Stimulated activated CD4-positive, alpha-beta T cell treated with anti-CD3 and anti-CD28 coated beads, Interleukin-12 subunit alpha, Interleukin-12 subunit beta, amount 100 ng/mL, for 4 hours (primary cell): ENCODE measurements at regions not wholly inside any gene's neighbourhood (a gene's known extent, or its start where the extent isn't known, plus 50 kb on each side); places are given as distances from the start of the nearest gene placed in this dataset.

Experiments
- DNase-seq: peaks from one replicate; pipeline ENCODE4 v3.0.0-alpha.2; 2020

- DNase-seq = no peak
These were observed 163.2 kb upstream of the FAM9B start for GRCh38 chrX:9196961-9197640.

- no peak for DNase-seq
These were observed 170.6 kb upstream of the FAM9B start for GRCh38 chrX:9204560-9204959.

GRCh38 chrX:9205599-9206223, 171.8 kb upstream of the FAM9B start:
- DNase-seq = no peak

GRCh38 chrX:9207142-9207541, 173.2 kb upstream of the FAM9B start:
- no peak for DNase-seq

- no peak for DNase-seq
These were observed 177.3 kb upstream of the FAM9B start for GRCh38 chrX:9211269-9211668.

- no peak for DNase-seq
These were observed 187.9 kb upstream of the FAM9B start for GRCh38 chrX:9221781-9222180.

- no peak for DNase-seq
These were observed 188.4 kb upstream of the FAM9B start for GRCh38 chrX:9222299-9222698.

GRCh38 chrX:9227276-9227675, 193.3 kb upstream of the FAM9B start:
- DNase-seq = no peak

- no peak for DNase-seq
These were observed 197.6 kb upstream of the FAM9B start for GRCh38 chrX:9231491-9231890.

GRCh38 chrX:9233141-9233540, 199.2 kb upstream of the FAM9B start:
- DNase-seq = no peak

- no peak for DNase-seq
These were observed 200.4 kb upstream of the FAM9B start for GRCh38 chrX:9234315-9234714.

- no peak for DNase-seq
These were observed 201.8 kb upstream of the FAM9B start for GRCh38 chrX:9235722-9236121.

- no peak for DNase-seq
These were observed 207.0 kb upstream of the FAM9B start for GRCh38 chrX:9240956-9241355.

- DNase-seq = no peak
These were observed 207.5 kb upstream of the FAM9B start for GRCh38 chrX:9241427-9241826.

GRCh38 chrX:9249051-9249846, 215.3 kb upstream of the FAM9B start:
- no peak for DNase-seq

GRCh38 chrX:9252182-9252581, 212.7 kb upstream of the TBL1X start:
- no peak for DNase-seq

- no peak for DNase-seq
These were observed 211.6 kb upstream of the TBL1X start for GRCh38 chrX:9253211-9253610.

- no peak for DNase-seq
These were observed 207.0 kb upstream of the TBL1X start for GRCh38 chrX:9257718-9258420.

- no peak for DNase-seq
These were observed 206.3 kb upstream of the TBL1X start for GRCh38 chrX:9258421-9259104.

- DNase-seq = no peak
These were observed 204.3 kb upstream of the TBL1X start for GRCh38 chrX:9260603-9261002.

GRCh38 chrX:9267415-9267814, 197.4 kb upstream of the TBL1X start:
- DNase-seq = no peak

GRCh38 chrX:9269134-9269533, 195.7 kb upstream of the TBL1X start:
- no peak for DNase-seq
